KMS-11 (cell line): ENCODE measurements at regions not wholly inside any gene's neighbourhood (a gene's known extent, or its start where the extent isn't known, plus 50 kb on each side); places are given as distances from the start of the nearest gene placed in this dataset.

Experiments used
- H2AFZ ChIP-seq: fragments of 200-600 bp; sonication (generic); 2 replicates; pipeline ENCODE4 v1.6.1; 2016; ENCODE audit warnings: antibody characterized with exemption, mixed run types, low read depth
- H3K27ac ChIP-seq: fragments of 200-600 bp; sonication (generic); 2 replicates; pipeline ENCODE4 v1.6.1; 2016; ENCODE audit warnings: mild to moderate bottlenecking, mixed run types
- H3K27me3 ChIP-seq: fragments of 200-600 bp; sonication (generic); 2 replicates; pipeline ENCODE4 v1.6.1; 2017; ENCODE audit warnings: mild to moderate bottlenecking, low read depth, mixed run types, moderate library complexity; ENCODE audit not compliant: insufficient read depth
- H3K36me3 ChIP-seq: fragments of 200-600 bp; sonication (generic); 2 replicates; pipeline ENCODE4 v1.6.1; 2017; ENCODE audit warnings: mild to moderate bottlenecking, mixed run types; ENCODE audit not compliant: insufficient read depth
- H3K4me1 ChIP-seq: fragments of 200-600 bp; sonication (generic); 2 replicates; pipeline ENCODE4 v1.6.1; 2016; ENCODE audit warnings: mild to moderate bottlenecking, low read depth, mixed run types; ENCODE audit not compliant: poor library complexity, severe bottlenecking
- H3K4me2 ChIP-seq: fragments of 200-600 bp; sonication (generic); 2 replicates; pipeline ENCODE4 v1.7.0; 2016; ENCODE audit warnings: mild to moderate bottlenecking, mixed run types
- H3K4me3 ChIP-seq: fragments of 200-600 bp; sonication (generic); IDR thresholded peaks from 2 replicates; pipeline ENCODE4 v1.6.1; 2017; ENCODE audit warnings: low read depth, low read length, mixed read lengths; ENCODE audit not compliant: insufficient read depth
- H3K79me2 ChIP-seq: fragments of 200-600 bp; sonication (generic); 2 replicates; pipeline ENCODE4 v1.6.1; 2016; ENCODE audit warnings: low read depth, mixed run types; ENCODE audit not compliant: insufficient read depth
- H3K9ac ChIP-seq: fragments of 200-600 bp; sonication (generic); 2 replicates; pipeline ENCODE4 v1.6.1; 2016; ENCODE audit warnings: mild to moderate bottlenecking, mixed run types
- H4K20me1 ChIP-seq: fragments of 200-600 bp; sonication (generic); 2 replicates; pipeline ENCODE4 v1.6.1; 2016; ENCODE audit warnings: mild to moderate bottlenecking, mixed run types; ENCODE audit not compliant: insufficient read depth
- CTCF ChIP-seq: fragments of 200-600 bp; sonication (generic); conservative IDR thresholded peaks from 2 replicates; pipeline ENCODE4 v1.6.1; 2017; ENCODE audit warnings: low read depth, mild to moderate bottlenecking, antibody characterized with exemption, low read length, moderate library complexity, mixed read lengths

GRCh38 chr4:163949976-163950601 lies 455.6 kb downstream of the TMA16 start:
- H3K79me2 ChIP-seq, result no peaks in the 10 kb centered on the region
- no peak overlapping the region for H3K9ac ChIP-seq
- H3K36me3 ChIP-seq, result no peaks in the 10 kb centered on the region
- no peak overlapping the region for H3K4me2 ChIP-seq
- TF ChIP-seq CTCF, result no peak
- H4K20me1 ChIP-seq, result no peaks in the 10 kb centered on the region
- H3K27me3 ChIP-seq, result no peaks in the 10 kb centered on the region
- H3K4me1 ChIP-seq, result no peaks in the 10 kb centered on the region
- H3K4me3 ChIP-seq, result no peak overlapping the region
- no peak overlapping the region for H3K27ac ChIP-seq
- no peak overlapping the region; the same call in 1 of the 2 replicates for H2AFZ ChIP-seq

DNA sequence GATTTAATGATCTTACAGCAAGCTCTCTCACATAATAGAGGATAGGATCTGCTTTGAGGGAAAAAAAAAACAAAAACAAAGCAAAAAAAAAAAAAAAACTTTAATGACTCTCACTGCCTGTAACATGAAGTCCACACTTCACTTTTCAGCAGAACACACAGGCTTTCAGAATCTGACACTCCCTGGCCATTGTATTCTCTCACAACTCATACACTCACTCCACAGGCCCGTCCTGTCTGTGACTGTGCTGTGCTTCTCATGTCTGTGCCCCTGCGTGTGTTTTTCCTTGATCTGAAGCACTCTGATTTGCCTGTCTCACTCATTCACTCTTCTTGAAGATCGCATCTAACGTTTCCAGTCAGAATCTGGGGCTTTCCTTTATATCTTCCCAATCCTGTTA lies 460.8 kb downstream of the TMA16 start:
- no peaks in the 10 kb centered on the region for H3K27me3 ChIP-seq
- H3K4me2 ChIP-seq, result no peak overlapping the region
- H3K4me3 ChIP-seq, result no peak overlapping the region
- H2AFZ ChIP-seq, result no peak overlapping the region
- H3K4me1 ChIP-seq, result no peaks in the 10 kb centered on the region
- no peaks in the 10 kb centered on the region for H3K36me3 ChIP-seq
- no peak for TF ChIP-seq CTCF
- no peaks in the 10 kb centered on the region for H4K20me1 ChIP-seq
- no peak overlapping the region for H3K27ac ChIP-seq
- no peak overlapping the region for H3K9ac ChIP-seq
- H3K79me2 ChIP-seq, result no peaks in the 10 kb centered on the region

GRCh38 chr4:163958751-163959150 lies 464.3 kb downstream of the TMA16 start:
- TF ChIP-seq CTCF, result no peak
- no peak overlapping the region for H3K4me3 ChIP-seq
- no peak overlapping the region for H3K9ac ChIP-seq
- no peak overlapping the region for H3K27ac ChIP-seq
- no peaks in the 10 kb centered on the region for H4K20me1 ChIP-seq
- H3K4me2 ChIP-seq, result no peak overlapping the region
- no peaks in the 10 kb centered on the region for H3K36me3 ChIP-seq
- H2AFZ ChIP-seq, result no peak overlapping the region
- H3K27me3 ChIP-seq, result no peaks in the 10 kb centered on the region
- H3K79me2 ChIP-seq, result no peaks in the 10 kb centered on the region
- no peaks in the 10 kb centered on the region for H3K4me1 ChIP-seq

DNA sequence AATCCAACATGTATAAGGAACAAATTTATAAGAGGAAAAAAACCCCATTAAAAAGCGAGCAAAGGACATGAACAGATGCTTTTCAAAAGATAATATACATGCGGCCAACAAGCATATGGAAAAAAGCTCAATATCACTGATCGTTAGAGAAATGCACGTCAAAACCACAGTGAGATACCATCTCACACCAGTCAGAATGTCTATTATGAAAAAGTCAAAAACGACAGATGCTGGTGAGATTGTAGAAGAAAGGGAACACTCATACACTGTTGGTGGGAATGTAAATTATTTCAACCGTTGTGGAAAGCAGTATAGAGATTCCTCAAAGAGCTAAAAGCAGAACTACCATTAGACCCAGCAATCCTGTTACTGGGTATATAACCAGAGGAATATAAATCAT lies 465.4 kb downstream of the TMA16 start:
- no peak overlapping the region for H3K4me3 ChIP-seq
- no peak overlapping the region for H3K4me2 ChIP-seq
- TF ChIP-seq CTCF, result no peak

More for the DNA sequence above, 465.4 kb downstream of the TMA16 start:
- Histone ChIP-seq H3K27ac (no peak overlapping the region), H3K79me2 (no peaks in the 10 kb centered on the region), H4K20me1 (no peaks in the 10 kb centered on the region), H2AFZ (no peak overlapping the region), H3K36me3 (no peaks in the 10 kb centered on the region), H3K27me3 (no peaks in the 10 kb centered on the region), H3K4me1 (no peaks in the 10 kb centered on the region), H3K9ac (no peak overlapping the region)
